HG03280 (cell line): ENCODE measurements at regions not wholly inside any gene's neighbourhood (a gene's known extent, or its start where the extent isn't known, plus 50 kb on each side); places are given as distances from the start of the nearest gene placed in this dataset.
"Not testable (repeated sequence)": the region's sequence is repeated elsewhere in the genome, so short reads cannot be mapped to it uniquely, and the experiment has no call there.

Experiments
- ATAC-seq: cut with Tn5 transposase; IDR thresholded peaks from one replicate; pipeline ENCODE4 v1.9.1; 2021; ENCODE audit warnings: mild to moderate bottlenecking, moderate library complexity; ENCODE audit not compliant: unreplicated experiment

DNA sequence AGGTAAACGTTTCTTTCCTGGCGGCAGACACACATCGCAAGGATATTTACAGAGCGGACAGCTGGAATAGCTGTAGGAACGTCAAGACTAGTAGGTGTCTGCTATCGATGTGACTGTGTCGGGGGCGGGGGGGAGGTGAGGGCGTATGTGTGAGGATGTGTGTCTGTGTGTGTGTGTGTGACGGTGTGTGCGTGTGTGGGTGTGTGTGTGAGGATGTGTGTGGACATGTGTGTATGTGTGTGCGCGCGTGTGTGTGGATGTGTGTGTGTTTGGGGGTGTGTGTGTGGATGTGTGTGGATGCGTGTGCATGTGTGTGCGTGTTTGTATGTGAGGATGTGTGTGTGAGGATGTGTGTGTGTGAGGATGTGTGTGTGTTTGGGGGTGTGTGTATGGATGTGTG lies 55.4 kb downstream of the PNMA6F start:
- ATAC-seq = not testable (repeated sequence)

DNA sequence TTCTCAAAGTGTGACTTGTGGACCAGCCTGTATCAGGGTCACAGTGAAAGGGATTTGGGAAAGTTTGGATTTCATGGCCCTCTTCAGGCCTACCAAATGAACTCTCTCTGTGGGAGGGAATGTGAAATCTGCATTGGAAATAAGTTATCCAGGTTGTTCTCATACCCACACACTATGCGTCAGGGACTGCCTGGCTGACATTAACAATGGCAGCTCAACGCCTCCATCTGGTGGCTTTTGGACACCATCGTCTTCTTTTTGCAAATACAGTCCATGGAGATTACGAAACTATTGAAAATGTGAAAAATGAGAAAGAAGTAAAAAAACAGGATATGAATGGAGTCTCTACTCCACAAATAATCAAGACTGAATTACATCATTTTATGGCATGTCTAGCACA lies 61.1 kb downstream of the PNMA6F start:
- not testable (repeated sequence) for ATAC-seq

DNA sequence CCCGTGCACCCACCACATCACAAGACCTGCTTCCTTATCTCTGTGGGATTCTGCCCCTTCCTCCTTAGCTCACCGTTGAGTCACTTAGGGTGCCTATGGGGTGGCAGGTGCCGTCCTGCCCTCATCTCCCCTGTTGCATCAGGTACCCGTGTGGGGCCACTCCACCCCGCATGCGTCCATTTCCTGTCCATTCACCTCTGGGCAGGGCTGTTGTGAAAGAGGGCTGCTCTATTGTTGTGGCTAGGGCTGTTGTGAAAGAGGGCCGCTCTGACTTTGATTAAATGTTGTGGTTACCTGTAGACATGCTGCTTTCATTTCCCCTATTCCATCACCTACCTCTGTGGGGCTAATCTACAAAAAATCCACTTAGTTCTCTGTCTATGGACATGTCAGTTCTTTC lies 68.3 kb downstream of the PNMA6F start:
- peak; percentile 69 for ATAC-seq

DNA sequence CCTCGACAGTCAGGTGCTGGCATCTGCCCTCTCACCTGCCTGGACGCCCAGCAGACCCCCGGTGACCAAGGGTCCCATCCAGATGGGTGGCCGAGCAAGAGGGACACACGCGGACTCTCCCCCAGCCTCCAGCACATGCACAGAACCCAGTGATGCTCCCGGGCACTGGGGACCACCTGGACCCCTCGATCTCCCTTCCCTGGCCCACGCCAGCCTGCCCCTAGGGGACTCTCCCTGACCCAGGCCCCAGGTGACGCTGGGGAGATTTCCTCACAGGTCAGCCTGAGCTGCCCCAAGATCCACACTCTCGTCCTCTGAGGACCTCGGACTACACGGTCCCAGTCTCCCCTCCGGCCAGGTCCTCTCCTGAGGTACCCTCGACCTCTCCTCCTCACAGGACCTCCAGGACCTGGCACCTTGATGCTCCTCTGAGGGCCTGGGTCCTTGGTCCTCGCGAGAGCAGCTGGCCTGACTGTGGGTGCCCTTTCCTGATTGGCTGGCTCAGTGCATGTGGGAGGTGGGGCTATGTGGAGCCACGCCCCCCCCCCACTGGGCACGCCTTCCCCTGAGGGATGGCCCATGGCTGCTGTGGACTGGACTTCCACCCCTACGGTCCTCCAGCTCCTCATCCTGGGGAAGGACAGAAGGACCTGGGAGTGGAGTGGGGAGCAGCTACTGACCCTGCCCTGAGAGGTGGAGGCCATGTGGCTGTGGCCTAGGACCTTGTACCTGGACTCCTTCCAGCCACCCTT lies 69.0 kb downstream of the PNMA6F start:
- not testable (repeated sequence) for ATAC-seq

DNA sequence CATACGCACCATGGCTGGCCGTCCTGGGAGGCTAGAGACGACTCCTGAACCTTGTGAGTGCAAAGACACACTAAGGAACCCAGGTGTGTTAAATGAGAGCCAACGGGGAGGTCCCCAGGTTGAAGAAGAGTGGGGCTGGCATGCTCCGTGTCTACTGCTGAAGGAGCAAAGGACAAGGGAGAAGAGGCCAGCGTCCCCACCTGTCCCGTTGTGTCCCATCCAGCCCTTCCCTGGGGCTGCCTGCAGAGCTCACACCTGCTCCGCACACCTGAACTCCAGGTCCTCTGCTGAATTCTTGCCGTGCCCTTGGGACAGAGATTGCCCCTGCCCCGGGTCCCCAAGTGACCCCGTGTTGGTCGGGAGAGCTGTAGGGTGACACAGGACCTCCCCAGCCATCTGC lies 69.6 kb downstream of the PNMA6F start:
- not testable (repeated sequence) for ATAC-seq

DNA sequence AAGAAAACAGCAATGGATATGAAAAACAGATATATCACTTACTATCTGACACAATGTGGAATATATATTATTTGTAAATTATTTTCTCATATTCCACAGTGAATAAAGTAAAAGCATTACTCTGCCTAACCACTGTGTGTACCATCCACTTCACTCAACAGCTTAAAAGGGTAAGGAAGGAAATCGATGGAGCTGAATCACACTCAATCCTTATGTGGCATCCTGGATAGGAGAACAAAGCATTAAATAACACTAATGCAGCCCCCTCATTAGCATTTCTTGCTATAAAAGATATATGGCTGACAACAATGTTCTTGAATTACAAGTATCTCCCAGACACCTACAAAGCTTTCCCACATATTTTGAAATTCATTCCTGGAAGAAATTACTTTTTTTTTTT lies 70.8 kb downstream of the PNMA6F start:
- ATAC-seq = not testable (repeated sequence)

DNA sequence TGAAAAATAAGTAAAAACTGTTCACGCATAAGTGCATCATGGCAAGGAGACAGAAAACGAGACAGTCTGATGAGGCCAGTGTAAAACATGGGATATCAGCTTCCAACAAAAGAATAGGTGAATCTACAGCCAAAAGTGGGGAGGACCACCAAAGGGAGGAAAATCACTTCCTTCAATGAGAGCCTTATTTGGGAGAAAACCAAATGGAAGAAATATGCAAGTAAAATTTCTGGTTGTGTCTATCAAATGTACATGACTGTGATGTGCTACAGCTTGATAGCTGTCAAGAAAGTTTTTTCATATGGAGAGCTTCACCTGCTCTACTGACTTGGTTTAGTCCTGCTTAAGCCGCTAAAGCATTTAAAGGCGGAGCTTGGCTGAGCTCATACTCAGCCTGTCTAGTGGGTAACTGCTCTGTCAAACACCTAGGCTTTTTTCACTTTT lies 66.2 kb downstream of the MAGEA1 start:
- no peak for ATAC-seq

DNA sequence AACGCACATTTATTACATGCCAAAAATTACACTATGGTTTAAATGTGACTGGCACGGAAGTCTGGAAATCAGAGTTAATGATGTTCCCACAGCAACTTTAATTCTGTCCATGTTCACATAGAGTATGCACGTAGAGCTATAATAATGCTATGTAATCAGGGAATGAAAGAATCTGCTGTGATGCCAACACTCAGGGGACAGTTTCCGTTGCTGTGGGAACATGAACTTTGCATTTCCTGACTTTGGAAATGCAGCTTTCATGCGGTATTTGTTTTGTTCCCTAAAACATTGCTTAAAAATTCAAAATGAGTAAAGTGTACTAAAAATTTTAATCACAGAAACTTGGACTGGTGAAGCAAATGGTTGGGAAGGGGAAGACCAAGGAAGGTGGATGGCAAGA lies 65.7 kb downstream of the MAGEA1 start:
- ATAC-seq = no peak

DNA sequence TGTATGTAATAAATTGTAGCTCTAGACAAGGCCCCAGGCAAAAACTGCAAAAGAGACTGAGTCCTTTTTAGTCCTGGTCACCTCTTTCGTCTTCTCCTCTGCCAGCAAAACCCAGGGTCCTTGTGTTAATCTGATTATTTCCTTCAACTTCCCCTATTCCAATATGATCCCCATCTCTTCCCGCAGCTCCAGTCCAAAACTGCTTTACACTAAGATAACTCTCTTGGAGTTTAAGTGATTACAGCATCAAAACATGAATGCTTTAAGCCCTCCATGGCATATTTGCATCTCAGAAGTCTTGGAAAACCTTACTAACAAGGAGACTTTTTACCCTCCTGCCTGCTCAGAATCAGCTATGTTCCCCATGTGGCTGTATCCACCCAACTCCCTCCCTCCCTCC lies 59.3 kb downstream of the MAGEA1 start:
- no peak for ATAC-seq
